ENCODE measurements at regions not wholly inside any gene's neighbourhood (a gene's known extent, or its start where the extent isn't known, plus 50 kb on each side); places are given as distances from the start of the nearest gene placed in this dataset.

GRCh38 chr1:227445746-227446145, 117.6 kb upstream of the ZNF678 start:
- intact Hi-C loops (cut with micrococcal nuclease) (loop anchor here (2.0 to 5.0 kb wide), 2 partner anchors 819 to 898 kb away; partner anchors contain the start of gene STUM), dilution Hi-C loops (cut with MboI; ENCODE audit: extremely low pct_ligation_motif_present, low sequenced_read_pairs) (loop anchor here (25.0 kb wide), 1 partner anchor 133 kb away; the partner anchor contains the start of gene CDC42BPA)
- H3K27me3 ChIP-seq (ENCODE audit: control insufficient read depth in 2 of 2, insufficient read depth in 2 of 2, low read length in 2 of 2) = no peaks in the 10 kb centered on the region
- H3K9me1 ChIP-seq (replicated peaks; ENCODE audit: control insufficient read depth, extremely low read depth, insufficient read depth, low read length) = no peaks in the 10 kb centered on the region
- H3K4me1 ChIP-seq (ENCODE audit: control insufficient read depth, extremely low read depth, insufficient read depth, low read length) = peaks cover 4% of the 10 kb centered on the region
- no peak for TF ChIP-seq MYC (IDR thresholded peaks at IDR 0.05; ENCODE audit: low read depth, low read length)
- TF ChIP-seq CTCF (IDR thresholded peaks at IDR 0.05; ENCODE audit: extremely low read depth in 1 of 2, insufficient read depth in 1 of 2, low read depth in 1 of 2, low read length in 2 of 2) = no peak
- TF ChIP-seq GATA2 (IDR thresholded peaks at IDR 0.05; ENCODE audit: insufficient read depth, insufficient read length, low read depth, low read length) = no peak
- TF ChIP-seq JUN (IDR thresholded peaks at IDR 0.05; ENCODE audit: borderline replicate concordance, insufficient read depth, insufficient read length, low read depth) = no peak
- no peak for TF ChIP-seq EZH2 (IDR thresholded peaks at IDR 0.05; ENCODE audit: borderline replicate concordance, low read depth, low read length, severe bottlenecking)
- no peak for TF ChIP-seq FOS (IDR thresholded peaks at IDR 0.05; ENCODE audit: borderline replicate concordance, insufficient read depth, low read length)
- no peak for TF ChIP-seq MAX (IDR thresholded peaks at IDR 0.05; ENCODE audit: insufficient read depth, insufficient read length)
- TF ChIP-seq POLR2AphosphoS5 (IDR thresholded peaks at IDR 0.05; ENCODE audit: insufficient read depth, low read depth, low read length) = no peak
- TF ChIP-seq POLR2A (IDR thresholded peaks at IDR 0.05; ENCODE audit: low read depth, low read length) = no peak
- BruUV-seq (replicated peaks) = no TSS peak
- CTCF ChIA-PET = interaction anchor here (1.9 to 2.9 kb wide), 2 partner anchors 533 to 898 kb away, joined by 5 to 14 read pairs; partner anchors contain the start of gene STUM
- no peak for FAIRE-seq
- no peaks in the 10 kb centered on the region for H3K36me3 ChIP-seq (ENCODE audit: control insufficient read depth in 2 of 2, extremely low read depth in 1 of 2, insufficient read depth in 2 of 2, low read length in 2 of 2)
- H3K4me3 ChIP-seq (replicated peaks in 1 of 3; ENCODE audit: insufficient read depth in 1 of 3, low read depth in 1 of 3, low read length in 3 of 3) = no peak overlapping the region
- H3K27ac ChIP-seq (ENCODE audit: insufficient read depth, low read depth, low read length) = no peak overlapping the region
- no peak overlapping the region for H3K9ac ChIP-seq (replicated peaks; ENCODE audit: extremely low read depth, insufficient read depth, low read length)
- POLR2A ChIA-PET = no interaction called here
- H2AFZ ChIP-seq (ENCODE audit: low read depth, low read length) = no peak overlapping the region
- no peak for DNase-seq (ENCODE audit: low read depth, low spot score)
- no peaks in the 10 kb centered on the region for H4K20me1 ChIP-seq (replicated peaks; ENCODE audit: control insufficient read depth, extremely low read depth, insufficient read depth, low read length)
- no peak overlapping the region for H3K4me2 ChIP-seq (ENCODE audit: insufficient read depth, low read length)
- H3K79me2 ChIP-seq (ENCODE audit: control insufficient read depth, insufficient read depth, low read length) = no peaks in the 10 kb centered on the region
- no peaks in the 10 kb centered on the region for H3K9me3 ChIP-seq (replicated peaks; ENCODE audit: control insufficient read depth, insufficient read depth, low read length)

Measured in endothelial cell of umbilical vein (primary cell).